H1 (cell line): ENCODE measurements at regions not wholly inside any gene's neighbourhood (a gene's known extent, or its start where the extent isn't known, plus 50 kb on each side); places are given as distances from the start of the nearest gene placed in this dataset.

ENCODE experiments used
- BRCA1 ChIP-seq: IDR thresholded peaks from 2 replicates; pipeline ENCODE4 v1.6.1; 2012; ENCODE audit warnings: low read depth, low read length, improper control_type of control experiment
- CBX5 ChIP-seq: fragments of 300-800, 300-1000 bp; sonication (generic); IDR thresholded peaks from 2 replicates; pipeline ENCODE4 v1.7.1; 2016; ENCODE audit warnings: antibody characterized with exemption, low read length, low read depth
- FOSL1 ChIP-seq: IDR thresholded peaks from 2 replicates; pipeline ENCODE4 v1.6.1; 2011; ENCODE audit warnings: mild to moderate bottlenecking, low read depth, low read length, moderate library complexity; ENCODE audit not compliant: insufficient read depth
- MAFK ChIP-seq: IDR thresholded peaks from 2 replicates; pipeline ENCODE4 v1.6.1; 2012; ENCODE audit warnings: low read depth, mild to moderate bottlenecking, improper control_type of control experiment, low read length
- NRF1 ChIP-seq: IDR thresholded peaks from 2 replicates; pipeline ENCODE4 v1.6.1; 2011; ENCODE audit warnings: mild to moderate bottlenecking, low read depth, low read length, improper control_type of control experiment
- RNF2 ChIP-seq: fragments of 200-900, 300-1000 bp; sonication (generic); IDR thresholded peaks from 2 replicates; pipeline ENCODE4 v1.7.1; 2016; ENCODE audit warnings: borderline replicate concordance, low read depth, mild to moderate bottlenecking, antibody characterized with exemption, low read length; ENCODE audit not compliant: poor library complexity, severe bottlenecking; ENCODE audit errors: missing control alignments
- SIRT6 ChIP-seq: IDR thresholded peaks from one replicate; pipeline ENCODE4 v1.7.1; 2012; ENCODE audit warnings: low read length, inconsistent platforms

- TF ChIP-seq MAFK (no peak), BRCA1 (no peak), CBX5 (no peak), RNF2 (no peak), NRF1 (no peak), FOSL1 (no peak), SIRT6 (no peak)
Observed at GRCh38 chrX:102840871-102841705, 96.0 kb upstream of the RAB40AL start (continued).
